GM12873 (cell line): ENCODE measurements at regions not wholly inside any gene's neighbourhood (a gene's known extent, or its start where the extent isn't known, plus 50 kb on each side); places are given as distances from the start of the nearest gene placed in this dataset.

ENCODE experiments used
- TF ChIP-seq, protein P1 (sequence below): IDR thresholded peaks from 2 replicates; pipeline ENCODE4 v1.5.1; 2012; ENCODE audit warnings: low read depth, mild to moderate bottlenecking, moderate library complexity, low read length, control low read depth; ENCODE audit not compliant: insufficient read depth; ENCODE audit errors: missing control alignments

DNA sequence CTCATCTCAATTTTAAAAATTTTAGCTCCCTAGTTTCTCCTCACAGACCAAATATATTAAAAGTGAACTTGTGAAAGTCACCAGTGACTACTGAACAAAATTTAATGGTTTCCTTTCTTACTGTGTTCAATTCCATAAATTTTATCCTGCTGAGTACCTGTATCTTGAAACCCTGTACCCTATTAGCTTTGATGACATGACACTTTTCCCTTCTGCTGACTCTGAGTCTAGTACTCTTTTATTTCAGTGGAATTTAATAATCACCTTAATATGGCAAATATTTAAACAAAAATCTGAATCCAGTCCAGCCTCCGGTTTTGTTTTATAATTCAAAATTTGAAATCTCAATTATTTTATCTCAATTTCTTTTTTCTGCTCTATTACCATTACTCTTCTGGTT, 203.1 kb upstream of the NUDT6 start:
- TF ChIP-seq, protein P1, sequence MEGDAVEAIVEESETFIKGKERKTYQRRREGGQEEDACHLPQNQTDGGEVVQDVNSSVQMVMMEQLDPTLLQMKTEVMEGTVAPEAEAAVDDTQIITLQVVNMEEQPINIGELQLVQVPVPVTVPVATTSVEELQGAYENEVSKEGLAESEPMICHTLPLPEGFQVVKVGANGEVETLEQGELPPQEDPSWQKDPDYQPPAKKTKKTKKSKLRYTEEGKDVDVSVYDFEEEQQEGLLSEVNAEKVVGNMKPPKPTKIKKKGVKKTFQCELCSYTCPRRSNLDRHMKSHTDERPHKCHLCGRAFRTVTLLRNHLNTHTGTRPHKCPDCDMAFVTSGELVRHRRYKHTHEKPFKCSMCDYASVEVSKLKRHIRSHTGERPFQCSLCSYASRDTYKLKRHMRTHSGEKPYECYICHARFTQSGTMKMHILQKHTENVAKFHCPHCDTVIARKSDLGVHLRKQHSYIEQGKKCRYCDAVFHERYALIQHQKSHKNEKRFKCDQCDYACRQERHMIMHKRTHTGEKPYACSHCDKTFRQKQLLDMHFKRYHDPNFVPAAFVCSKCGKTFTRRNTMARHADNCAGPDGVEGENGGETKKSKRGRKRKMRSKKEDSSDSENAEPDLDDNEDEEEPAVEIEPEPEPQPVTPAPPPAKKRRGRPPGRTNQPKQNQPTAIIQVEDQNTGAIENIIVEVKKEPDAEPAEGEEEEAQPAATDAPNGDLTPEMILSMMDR = no peak

DNA sequence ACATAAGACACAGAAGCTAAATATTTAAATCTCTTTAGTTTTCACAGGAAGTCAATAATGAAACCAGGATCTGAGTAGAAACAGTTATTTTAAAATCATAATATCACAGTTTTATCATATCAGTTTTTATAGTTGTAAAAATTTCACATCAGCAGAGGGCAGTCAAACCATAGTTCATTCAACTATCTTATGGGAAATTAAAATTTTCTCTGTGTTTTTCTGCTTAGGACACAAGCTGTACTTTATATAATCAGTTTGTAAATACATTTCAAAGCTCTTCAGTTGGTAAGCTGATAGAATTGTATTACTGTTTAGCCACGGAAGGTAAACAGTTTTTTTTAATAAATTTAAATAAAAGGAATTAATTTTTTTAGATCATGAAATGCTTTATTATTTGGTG, 204.8 kb upstream of the NUDT6 start:
- TF ChIP-seq, protein P1 = no peak

DNA sequence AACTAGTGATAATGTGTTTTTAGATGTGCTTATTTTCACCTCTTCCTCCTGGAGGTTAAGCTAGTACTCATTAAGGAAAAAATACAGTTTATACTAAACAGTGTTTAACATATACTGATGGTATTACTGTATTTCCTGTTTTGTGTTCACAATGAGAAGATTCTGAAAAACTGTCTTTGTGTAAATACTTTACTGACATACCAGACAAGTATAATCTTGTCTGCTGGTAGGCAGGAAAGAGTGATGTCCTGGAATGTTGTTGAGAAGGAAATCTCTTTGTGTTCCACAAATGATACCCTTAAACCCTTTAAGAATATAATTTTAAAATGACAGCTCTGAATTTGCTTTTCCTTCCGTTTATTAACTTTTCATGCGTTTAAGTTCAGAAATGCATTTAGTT, 205.5 kb upstream of the NUDT6 start:
- TF ChIP-seq, protein P1 = no peak

DNA sequence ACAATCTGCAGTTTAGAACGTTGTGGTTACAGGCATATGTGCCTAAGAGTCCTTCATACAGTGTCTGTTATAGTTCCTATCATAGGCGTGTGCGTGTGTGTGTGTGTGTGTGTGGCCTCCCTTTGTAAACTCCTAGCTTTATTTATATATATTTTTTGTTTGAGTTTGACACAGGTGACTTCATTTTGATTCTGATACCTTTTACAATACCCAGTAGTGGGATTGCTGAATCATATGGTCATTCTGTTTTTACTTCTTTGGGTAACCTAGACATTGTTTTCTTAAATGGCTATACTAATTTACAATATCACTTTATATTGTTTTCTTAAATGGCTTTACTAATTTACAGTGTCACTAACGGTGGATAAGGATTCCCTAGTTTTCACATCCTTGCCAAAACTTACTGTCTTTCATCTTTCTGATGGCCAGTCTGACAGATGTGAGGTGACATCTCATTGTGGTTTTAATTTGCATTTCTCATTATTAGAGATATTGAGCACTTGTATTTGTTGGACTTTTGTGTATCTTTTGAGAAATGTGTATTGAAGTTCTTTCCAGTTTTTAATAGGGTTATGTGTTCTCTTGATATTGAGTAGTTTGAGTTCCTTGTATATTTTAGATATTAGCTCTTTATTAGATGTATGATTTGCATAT, 211.1 kb upstream of the NUDT6 start:
- TF ChIP-seq, protein P1 = no peak

DNA sequence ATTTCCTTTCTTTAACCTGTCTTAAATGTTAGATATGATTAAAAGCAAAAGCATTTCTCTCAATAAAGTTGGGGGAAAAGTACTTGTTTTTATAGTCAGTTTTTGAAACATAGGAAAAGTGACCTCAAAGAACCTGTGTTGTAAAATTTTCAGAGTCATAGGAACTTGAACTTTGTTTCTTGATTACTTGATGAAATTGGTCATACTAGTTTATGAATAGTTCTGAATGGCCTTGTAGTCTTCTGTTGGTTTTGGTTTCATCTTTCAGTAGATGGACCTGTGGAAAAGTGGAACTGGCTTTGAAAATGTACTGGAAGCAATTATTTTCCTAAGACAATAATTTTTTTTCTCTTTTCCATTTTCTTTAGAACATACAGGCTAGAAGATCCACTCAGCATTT, 222.2 kb upstream of the NUDT6 start:
- TF ChIP-seq, protein P1 = no peak

DNA sequence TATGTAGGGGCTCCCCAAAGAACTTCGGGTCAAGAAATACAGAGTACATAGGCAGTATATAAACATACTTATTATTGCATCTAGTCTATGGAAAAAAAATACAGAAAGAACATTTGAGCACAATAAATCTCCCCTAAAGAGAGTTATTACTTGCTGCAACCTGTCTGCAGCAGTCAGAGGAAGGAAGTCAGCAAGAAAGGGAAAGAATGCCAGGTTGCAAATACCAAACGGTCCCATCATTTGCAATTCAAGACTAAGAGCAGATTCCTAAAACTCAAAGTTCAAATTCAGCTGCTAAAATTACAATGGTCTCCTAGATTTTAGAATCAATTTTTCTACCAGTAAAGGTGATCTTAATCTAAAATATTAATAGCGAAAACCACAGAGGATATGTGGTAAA, 236.2 kb upstream of the NUDT6 start:
- TF ChIP-seq, protein P1 = no peak

DNA sequence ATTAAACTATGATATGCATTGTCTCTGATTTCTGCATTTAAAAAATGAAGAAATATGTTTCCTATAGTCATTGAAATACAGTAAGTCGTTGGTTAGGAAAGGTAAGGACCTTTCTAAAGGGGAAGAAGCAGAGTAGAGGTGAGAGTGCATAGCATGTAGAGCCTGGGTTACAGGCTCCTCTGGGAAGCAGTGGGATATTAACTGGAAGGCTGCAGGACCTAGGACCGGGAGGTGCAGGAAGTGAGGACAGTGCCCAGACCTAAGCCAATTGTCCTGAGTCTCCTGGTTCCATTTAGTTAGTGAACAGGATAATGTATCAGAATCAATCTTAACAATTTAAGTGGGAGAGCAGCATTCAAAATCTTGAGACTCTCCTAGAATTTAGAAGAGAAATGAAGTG, 237.1 kb upstream of the NUDT6 start:
- TF ChIP-seq, protein P1 = no peak
